ENCODE measurements at regions not wholly inside any gene's neighbourhood (a gene's known extent, or its start where the extent isn't known, plus 50 kb on each side); places are given as distances from the start of the nearest gene placed in this dataset.
A peak's percentile ranks its signal among the peaks of the same experiment; 100 is the strongest.

DNA sequence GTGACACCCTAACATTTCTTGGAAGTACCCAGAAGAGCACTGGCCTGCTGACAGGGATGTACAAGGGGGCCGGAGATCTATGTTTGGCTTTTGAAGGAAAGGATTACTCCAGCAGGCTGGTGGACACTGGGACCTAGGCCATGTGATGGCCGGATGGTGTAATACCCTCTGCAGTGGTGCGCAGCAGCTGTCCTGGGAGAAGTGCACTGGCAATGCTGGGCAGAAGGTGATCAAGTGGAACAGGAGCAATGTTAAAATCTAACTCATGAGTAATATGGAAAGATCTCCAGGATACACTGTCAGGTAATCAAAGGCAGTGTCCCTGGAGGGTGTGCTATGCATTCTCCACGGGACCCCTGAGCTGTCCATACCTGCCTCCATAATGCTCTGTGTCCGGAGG, 71.2 kb upstream of the POMGNT2 start:
- DNase-seq: no peak

GRCh38 chr3:43176666-43177065, 70.8 kb upstream of the POMGNT2 start:
- no peak for DNase-seq

GRCh38 chr3:43175541-43175940, 69.7 kb upstream of the POMGNT2 start:
- no peak for DNase-seq

DNA sequence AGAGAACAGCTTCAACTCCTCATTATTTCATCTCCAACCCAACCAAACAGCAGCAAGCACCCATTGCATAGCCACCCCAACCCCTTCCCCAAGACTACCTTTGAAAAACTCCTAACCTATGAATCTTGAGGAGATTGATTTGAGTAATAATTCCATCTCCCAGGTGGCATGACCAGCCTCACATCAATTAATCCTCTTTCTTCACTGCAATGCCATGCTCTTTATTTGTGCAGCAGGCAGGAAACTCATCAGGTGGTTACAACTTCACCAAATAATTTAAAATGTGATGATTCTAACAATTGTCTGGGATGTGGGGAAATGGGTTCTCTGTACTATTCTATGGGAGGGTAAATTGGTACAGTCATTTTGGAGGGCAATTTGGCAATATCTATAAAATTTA, 68.1 kb upstream of the POMGNT2 start:
- DNase-seq: no peak

- DNase-seq: no peak
Observed at GRCh38 chr3:43171748-43172147, 65.9 kb upstream of the POMGNT2 start.

DNA sequence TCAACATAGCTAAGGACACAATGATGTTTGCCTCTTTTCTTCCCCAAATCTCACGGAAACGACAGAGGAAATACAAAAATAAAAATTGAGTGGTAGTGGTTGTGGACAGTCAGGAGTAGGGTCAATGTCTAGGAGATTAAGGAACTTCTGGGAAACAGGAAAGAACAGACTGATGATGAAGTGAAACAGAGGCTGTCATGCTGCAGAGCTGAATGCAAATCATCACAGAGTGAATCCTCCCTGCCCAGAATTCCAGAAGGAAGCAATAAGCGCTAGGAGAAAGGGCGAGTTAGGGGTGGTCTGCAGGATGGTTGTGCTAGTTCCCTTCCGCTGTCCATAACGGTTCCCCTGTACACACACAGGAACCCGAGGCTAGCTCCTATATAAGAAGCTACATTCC, 64.7 kb upstream of the POMGNT2 start:
- no peak for DNase-seq

DNA sequence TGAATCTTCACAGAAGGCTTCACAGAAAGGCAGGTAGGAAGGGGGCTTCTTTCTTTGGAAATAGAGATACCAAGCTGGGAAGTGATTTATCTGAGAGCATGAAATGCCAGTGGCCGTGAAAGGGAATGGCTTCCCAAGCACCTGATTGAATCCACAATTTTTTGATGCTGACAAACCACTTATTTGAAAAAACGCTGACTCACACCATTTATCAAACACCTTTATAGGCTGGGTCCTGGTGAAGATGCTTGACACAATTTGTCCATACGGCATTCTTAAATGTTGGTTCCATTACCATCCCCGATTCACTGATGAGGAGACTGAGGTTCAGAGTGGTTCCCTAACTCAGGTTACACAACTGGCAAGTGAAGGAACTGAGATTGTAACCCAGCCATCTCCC, 64.1 kb upstream of the POMGNT2 start:
- no peak for DNase-seq

DNA sequence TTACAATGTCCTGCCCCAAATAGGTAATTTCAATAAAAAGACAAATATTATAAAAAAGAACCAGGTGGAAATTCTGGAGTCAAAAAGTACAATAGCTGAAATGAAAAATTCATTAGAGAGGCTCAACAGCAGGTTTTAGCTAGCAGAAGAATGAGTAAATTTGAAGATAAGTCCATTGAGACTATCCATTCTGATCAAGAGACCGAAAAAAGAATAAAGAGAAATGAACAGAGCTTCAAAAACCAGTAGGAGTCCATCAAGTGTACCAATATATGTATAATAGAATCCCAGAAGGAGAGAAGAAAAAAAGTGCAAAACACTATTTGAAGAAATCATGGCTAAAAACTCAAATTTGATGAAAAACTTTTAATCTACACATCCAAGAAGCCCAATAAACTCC, 60.5 kb upstream of the POMGNT2 start:
- no peak for DNase-seq

- no peak for DNase-seq
Observed at GRCh38 chr3:43165786-43166185, 59.9 kb upstream of the POMGNT2 start.

DNA sequence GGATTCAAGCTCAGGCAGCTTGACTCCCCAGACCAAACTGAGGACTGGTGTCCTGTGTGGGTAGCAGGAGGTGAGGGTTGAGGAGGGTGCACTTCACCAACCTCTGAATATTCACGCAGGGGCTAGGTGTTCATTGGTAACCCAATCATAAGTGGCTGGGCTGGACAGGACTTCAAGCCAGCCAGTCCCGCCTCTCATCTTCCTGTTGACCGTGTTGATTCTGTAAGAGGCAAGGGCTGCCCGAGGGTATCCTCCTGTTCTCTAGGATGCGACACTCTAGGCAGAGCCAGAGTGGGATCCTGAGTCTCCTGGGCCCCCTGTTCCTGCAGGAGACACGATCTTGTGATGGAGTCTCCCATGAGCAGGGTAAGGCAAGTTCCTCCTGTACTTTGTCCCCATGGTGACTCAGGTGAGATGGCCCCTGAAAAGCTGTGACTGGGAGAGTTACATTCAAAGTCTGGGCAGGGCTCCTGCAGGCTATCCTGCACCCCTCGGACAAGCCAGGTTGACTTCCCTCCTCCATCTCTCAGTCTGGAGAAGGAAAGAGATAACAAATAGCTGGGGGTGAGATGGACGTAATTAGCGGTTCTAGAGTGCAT, 58.1 kb upstream of the POMGNT2 start:
- DNase-seq: no peak

GRCh38 chr3:43162230-43163084, 56.6 kb upstream of the POMGNT2 start:
- DNase-seq: peak; percentile 29 to 30

GRCh38 chr3:43161684-43162229, 55.9 kb upstream of the POMGNT2 start:
- DNase-seq: no peak

DNA sequence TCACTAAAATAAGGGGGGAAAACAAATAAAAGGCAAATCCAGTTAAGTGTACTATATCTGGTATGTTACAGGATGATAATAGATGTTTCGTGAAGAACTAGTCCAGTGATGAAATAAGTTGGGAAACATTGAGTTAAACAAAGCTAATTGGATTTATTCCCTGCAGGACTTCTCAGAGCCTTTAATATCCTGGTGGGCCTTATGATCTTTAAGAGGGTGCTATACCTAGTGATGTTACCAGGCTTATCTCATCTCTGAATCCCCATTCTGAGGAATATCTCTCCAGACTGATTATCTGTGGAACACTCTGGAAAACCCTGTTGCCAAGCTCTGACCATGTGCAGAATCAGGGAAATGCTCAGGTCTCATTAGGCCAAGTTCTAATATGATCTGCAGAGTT, 54.8 kb upstream of the POMGNT2 start:
- no peak for DNase-seq

DNA sequence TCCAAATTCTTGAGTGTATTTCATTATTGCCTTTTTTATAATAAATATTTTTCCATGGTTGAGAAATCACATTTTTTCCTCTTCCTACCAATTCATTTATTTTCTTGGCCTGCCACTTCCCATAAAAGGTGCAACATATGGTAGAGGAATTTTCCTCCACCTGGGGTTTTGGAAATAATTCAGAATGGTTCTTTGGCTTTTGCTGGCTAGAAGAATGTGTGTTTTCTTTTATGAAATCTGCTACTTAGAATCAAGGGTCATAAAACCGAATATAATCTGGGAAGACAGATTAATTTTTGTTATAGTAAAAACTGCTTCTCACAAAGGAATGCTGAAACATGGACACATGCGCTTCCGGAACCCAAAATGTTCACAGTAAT, 54.0 kb upstream of the POMGNT2 start:
- DNase-seq: no peak

GRCh38 chr3:43159131-43159875, 53.4 kb upstream of the POMGNT2 start:
- no peak for DNase-seq

GRCh38 chr3:43156812-43157455, 51.1 kb upstream of the POMGNT2 start:
- no peak for DNase-seq

- no peak for DNase-seq
Observed at GRCh38 chr3:43155464-43156121, 49.7 kb upstream of the POMGNT2 start.
